Neural cell (in vitro differentiated cells): ENCODE measurements at regions not wholly inside any gene's neighbourhood (a gene's known extent, or its start where the extent isn't known, plus 50 kb on each side); places are given as distances from the start of the nearest gene placed in this dataset.

Experiments
- H2AFZ ChIP-seq: fragments of 200-600, 300-800 bp; sonication (generic), shearing (Covaris generic); 2 replicates; pipeline ENCODE4 v1.6.0; 2014; ENCODE audit warnings: low read depth, mild to moderate bottlenecking, antibody characterized with exemption, low read length, moderate library complexity
- H3F3A ChIP-seq: fragments of 200-600 bp; shearing (Covaris generic); 2 replicates; pipeline ENCODE4 v1.6.1; 2016; ENCODE audit warnings: mild to moderate bottlenecking, moderate library complexity, mixed read lengths, antibody characterized with exemption, low read length; ENCODE audit not compliant: insufficient read depth, poor library complexity, severe bottlenecking
- H3K27ac ChIP-seq: fragments of 200-600, 300-800 bp; sonication (generic), shearing (Covaris generic); 2 replicates; pipeline ENCODE4 v1.5.1; 2014; ENCODE audit warnings: mild to moderate bottlenecking, low read length, moderate library complexity
- H3K27me3 ChIP-seq: fragments of 300-800, 200-600 bp; sonication (generic), shearing (Covaris generic); 2 replicates; pipeline ENCODE4 v1.6.0; 2014; ENCODE audit warnings: mild to moderate bottlenecking, low read depth, low read length, moderate library complexity; ENCODE audit not compliant: insufficient read depth
- H3K36me3 ChIP-seq: fragments of 300-800, 200-600 bp; sonication (generic), shearing (Covaris generic); 2 replicates; pipeline ENCODE4 v1.5.1; 2014; ENCODE audit warnings: mild to moderate bottlenecking, antibody characterized with exemption, low read length, moderate library complexity; ENCODE audit not compliant: insufficient read depth
- H3K4me2 ChIP-seq: fragments of 300-800, 200-600 bp; sonication (generic), shearing (Covaris generic); 2 replicates; pipeline ENCODE4 v1.6.0; 2014; ENCODE audit warnings: mild to moderate bottlenecking, low read length
- H3K4me3 ChIP-seq: fragments of 300-800, 200-600 bp; sonication (generic), shearing (Covaris generic); 2 replicates; pipeline ENCODE4 v1.5.1; 2014; ENCODE audit warnings: mild to moderate bottlenecking, low read length, moderate library complexity
- H3K79me2 ChIP-seq: fragments of 200-600 bp; shearing (Covaris generic); replicated peaks from 2 replicates; pipeline ENCODE4 v1.6.0; 2014; ENCODE audit warnings: mild to moderate bottlenecking, low read length, moderate library complexity; ENCODE audit not compliant: insufficient read depth
- H3K9ac ChIP-seq: fragments of 300-800, 200-600 bp; sonication (generic), shearing (Covaris generic); 2 replicates; pipeline ENCODE4 v1.6.1; 2016; ENCODE audit warnings: mild to moderate bottlenecking, low read length, mixed read lengths
- H3K9me2 ChIP-seq: fragments of 200-600 bp; shearing (Covaris generic); 2 replicates; pipeline ENCODE4 v1.6.1; 2016; ENCODE audit warnings: mild to moderate bottlenecking, low read length, mixed read lengths; ENCODE audit not compliant: insufficient read depth
- H3K9me3 ChIP-seq: fragments of 200-600, 300-800 bp; sonication (generic), shearing (Covaris generic); 2 replicates; pipeline ENCODE4 v1.6.1; 2016; ENCODE audit warnings: mild to moderate bottlenecking, mixed run types, low read length, moderate library complexity, mixed read lengths
- H4K20me1 ChIP-seq: fragments of 200-600 bp; shearing (Covaris generic); 2 replicates; pipeline ENCODE4 v1.6.1; 2016; ENCODE audit warnings: mild to moderate bottlenecking, mixed run types; ENCODE audit not compliant: insufficient read depth
- EP300 ChIP-seq: fragments of 450-650 bp; conservative IDR thresholded peaks from 2 replicates; pipeline ENCODE4 v1.6.1; 2014; ENCODE audit warnings: antibody characterized with exemption, mild to moderate bottlenecking, moderate library complexity; ENCODE audit not compliant: poor library complexity, severe bottlenecking
- EZH2 ChIP-seq: fragments of 200-600, 300-800 bp; shearing (Covaris generic), sonication (generic); IDR thresholded peaks from 2 replicates; pipeline ENCODE4 v1.6.1; 2014; ENCODE audit warnings: antibody characterized with exemption, low read length, borderline replicate concordance, mild to moderate bottlenecking; ENCODE audit not compliant: insufficient read depth, poor library complexity, severe bottlenecking
- MXI1 ChIP-seq: fragments of 450-650 bp; conservative IDR thresholded peaks from 2 replicates; pipeline ENCODE4 v1.6.1; 2014; ENCODE audit warnings: antibody characterized with exemption, mild to moderate bottlenecking; ENCODE audit not compliant: poor library complexity, severe bottlenecking
- POLR2AphosphoS5 ChIP-seq: IDR thresholded peaks from 2 replicates; pipeline ENCODE4 v1.6.1; 2012
- RAD21 ChIP-seq: fragments of 450-650 bp; conservative IDR thresholded peaks from 2 replicates; pipeline ENCODE4 v1.6.1; 2014; ENCODE audit warnings: antibody characterized with exemption, mild to moderate bottlenecking, moderate library complexity
- SMC3 ChIP-seq: fragments of 450-650 bp; conservative IDR thresholded peaks from 2 replicates; pipeline ENCODE4 v1.6.1; 2014; ENCODE audit warnings: antibody characterized with exemption, mild to moderate bottlenecking, moderate library complexity; ENCODE audit not compliant: poor library complexity
- TAF1 ChIP-seq: IDR thresholded peaks from 2 replicates; pipeline ENCODE4 v1.6.1; 2012; ENCODE audit warnings: low read depth
- TF ChIP-seq, protein P1 (sequence below): IDR thresholded peaks from 2 replicates; pipeline ENCODE4 v1.6.1; 2012; ENCODE audit warnings: borderline replicate concordance

DNA sequence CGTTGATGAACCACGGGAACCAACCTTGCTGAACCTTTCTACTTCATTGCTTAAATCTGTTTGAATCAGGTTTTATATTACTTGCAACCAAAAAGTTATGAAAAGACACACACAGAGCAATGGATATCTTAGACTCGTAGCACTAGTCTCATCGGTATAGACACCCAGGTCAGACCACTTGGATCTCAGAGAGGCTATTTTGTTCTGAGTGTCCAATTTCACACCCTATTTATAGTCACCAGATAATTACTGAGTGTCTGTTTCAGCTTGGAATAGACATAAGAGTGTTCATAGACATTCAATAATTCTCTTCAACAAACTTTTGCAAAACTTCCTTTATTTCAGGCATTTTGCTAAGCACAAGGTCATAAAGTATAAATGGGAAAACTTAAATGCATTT, 145.4 kb upstream of the EGFLAM start:
- Histone ChIP-seq H3K4me3 (no peak overlapping the region), H3K79me2 (no peaks in the 10 kb centered on the region), H3F3A (no peaks in the 10 kb centered on the region), H3K27ac (no peak overlapping the region), H3K36me3 (no peaks in the 10 kb centered on the region), H3K9ac (no peak overlapping the region), H2AFZ (no peak overlapping the region), H3K4me2 (no peak overlapping the region), H3K9me3 (no peaks in the 10 kb centered on the region), H4K20me1 (no peaks in the 10 kb centered on the region), H3K9me2 (no peaks in the 10 kb centered on the region), H3K27me3 (no peaks in the 10 kb centered on the region)
- TF ChIP-seq, protein P1, sequence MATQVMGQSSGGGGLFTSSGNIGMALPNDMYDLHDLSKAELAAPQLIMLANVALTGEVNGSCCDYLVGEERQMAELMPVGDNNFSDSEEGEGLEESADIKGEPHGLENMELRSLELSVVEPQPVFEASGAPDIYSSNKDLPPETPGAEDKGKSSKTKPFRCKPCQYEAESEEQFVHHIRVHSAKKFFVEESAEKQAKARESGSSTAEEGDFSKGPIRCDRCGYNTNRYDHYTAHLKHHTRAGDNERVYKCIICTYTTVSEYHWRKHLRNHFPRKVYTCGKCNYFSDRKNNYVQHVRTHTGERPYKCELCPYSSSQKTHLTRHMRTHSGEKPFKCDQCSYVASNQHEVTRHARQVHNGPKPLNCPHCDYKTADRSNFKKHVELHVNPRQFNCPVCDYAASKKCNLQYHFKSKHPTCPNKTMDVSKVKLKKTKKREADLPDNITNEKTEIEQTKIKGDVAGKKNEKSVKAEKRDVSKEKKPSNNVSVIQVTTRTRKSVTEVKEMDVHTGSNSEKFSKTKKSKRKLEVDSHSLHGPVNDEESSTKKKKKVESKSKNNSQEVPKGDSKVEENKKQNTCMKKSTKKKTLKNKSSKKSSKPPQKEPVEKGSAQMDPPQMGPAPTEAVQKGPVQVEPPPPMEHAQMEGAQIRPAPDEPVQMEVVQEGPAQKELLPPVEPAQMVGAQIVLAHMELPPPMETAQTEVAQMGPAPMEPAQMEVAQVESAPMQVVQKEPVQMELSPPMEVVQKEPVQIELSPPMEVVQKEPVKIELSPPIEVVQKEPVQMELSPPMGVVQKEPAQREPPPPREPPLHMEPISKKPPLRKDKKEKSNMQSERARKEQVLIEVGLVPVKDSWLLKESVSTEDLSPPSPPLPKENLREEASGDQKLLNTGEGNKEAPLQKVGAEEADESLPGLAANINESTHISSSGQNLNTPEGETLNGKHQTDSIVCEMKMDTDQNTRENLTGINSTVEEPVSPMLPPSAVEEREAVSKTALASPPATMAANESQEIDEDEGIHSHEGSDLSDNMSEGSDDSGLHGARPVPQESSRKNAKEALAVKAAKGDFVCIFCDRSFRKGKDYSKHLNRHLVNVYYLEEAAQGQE = no peak
- TF ChIP-seq TAF1 (no peak), EP300 (no peak), POLR2AphosphoS5 (no peak), SMC3 (no peak)

DNA sequence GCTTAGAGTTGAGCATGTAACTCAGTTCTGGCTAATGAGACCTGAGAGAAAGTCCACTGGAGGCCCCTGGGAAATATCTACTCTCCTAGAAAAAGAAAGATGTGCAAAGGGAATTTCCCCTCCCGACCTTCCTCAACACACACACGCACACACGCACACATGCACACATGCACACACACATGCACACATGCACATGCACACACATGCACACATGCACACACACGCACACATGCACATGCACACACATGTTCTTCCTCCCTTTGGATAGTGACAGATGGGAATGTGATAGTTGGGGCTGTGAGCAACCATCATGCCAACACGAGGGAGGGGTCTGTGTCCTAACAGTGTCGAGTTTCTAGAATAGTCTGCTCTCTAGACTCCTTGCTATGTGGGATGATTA, 148.2 kb upstream of the EGFLAM start:
- TF ChIP-seq RAD21 = no peak
- TF ChIP-seq TAF1 = no peak
- no peak for TF ChIP-seq EP300
- H3F3A ChIP-seq = no peaks in the 10 kb centered on the region
- no peaks in the 10 kb centered on the region for H3K27me3 ChIP-seq
- no peak overlapping the region for H3K9ac ChIP-seq
- H3K9me2 ChIP-seq = no peaks in the 10 kb centered on the region
- no peak overlapping the region for H3K4me2 ChIP-seq
- no peak overlapping the region for H3K27ac ChIP-seq
- H3K9me3 ChIP-seq = no peaks in the 10 kb centered on the region
- no peak overlapping the region for H2AFZ ChIP-seq
- H3K4me3 ChIP-seq = no peak overlapping the region
- no peaks in the 10 kb centered on the region for H3K79me2 ChIP-seq
- H4K20me1 ChIP-seq = no peaks in the 10 kb centered on the region
- no peaks in the 10 kb centered on the region for H3K36me3 ChIP-seq

DNA sequence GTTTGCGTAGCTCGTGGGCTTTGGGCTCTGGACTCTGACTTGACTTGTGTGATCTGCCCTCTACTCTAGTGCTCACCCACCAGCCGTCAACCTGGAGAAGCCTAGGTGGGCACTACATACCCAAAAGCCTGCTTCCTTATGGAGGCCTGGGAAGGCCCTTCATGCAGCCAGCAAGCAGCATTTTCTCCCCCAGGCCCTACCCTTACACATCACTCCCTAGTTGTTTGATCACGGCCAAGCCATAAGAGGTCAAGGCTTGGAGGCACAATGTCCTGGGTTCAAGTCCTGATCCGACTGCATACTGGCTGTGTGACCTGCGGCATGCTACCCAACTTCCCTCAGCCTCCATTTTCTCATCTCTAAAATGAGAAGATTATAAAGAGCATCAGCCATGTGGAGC, 151.3 kb upstream of the EGFLAM start:
- no peaks in the 10 kb centered on the region for H3K36me3 ChIP-seq

More for the DNA sequence above, 151.3 kb upstream of the EGFLAM start:
- Histone ChIP-seq H4K20me1 (no peaks in the 10 kb centered on the region), H3K9ac (no peak overlapping the region), H3K27ac (no peak overlapping the region), H3K4me2 (no peak overlapping the region), H2AFZ (no peak overlapping the region), H3F3A (no peaks in the 10 kb centered on the region), H3K27me3 (no peaks in the 10 kb centered on the region), H3K79me2 (no peaks in the 10 kb centered on the region), H3K9me3 (no peaks in the 10 kb centered on the region), H3K9me2 (no peaks in the 10 kb centered on the region), H3K4me3 (no peak overlapping the region)
- TF ChIP-seq, protein P1 = no peak
- no peak for TF ChIP-seq EZH2
- TF ChIP-seq RAD21 = no peak
- no peak for TF ChIP-seq EP300
- TF ChIP-seq TAF1 = no peak
- no peak for TF ChIP-seq MXI1
